Progenitor cell of endocrine pancreas (in vitro differentiated cells): ENCODE measurements at regions not wholly inside any gene's neighbourhood (a gene's known extent, or its start where the extent isn't known, plus 50 kb on each side); places are given as distances from the start of the nearest gene placed in this dataset.

ENCODE experiments used
- DNase-seq: peaks from one replicate; pipeline ENCODE4 v3.0.0; 2021; ENCODE audit warnings: low spot score; ENCODE audit not compliant: unreplicated experiment
- H3K27ac Mint-ChIP-seq: 2 replicates; pipeline ENCODE4 v1.8.0; 2021; ENCODE audit warnings: mild to moderate bottlenecking, moderate library complexity, mixed read lengths
- H3K27me3 Mint-ChIP-seq: 2 replicates; pipeline ENCODE4 v1.8.0; 2021; ENCODE audit warnings: mixed read lengths
- H3K36me3 Mint-ChIP-seq: 2 replicates; pipeline ENCODE4 v1.8.0; 2022; ENCODE audit warnings: mixed read lengths; ENCODE audit not compliant: insufficient read depth
- H3K4me1 Mint-ChIP-seq: 2 replicates; pipeline ENCODE4 v1.8.0; 2021; ENCODE audit warnings: low read depth, mixed read lengths
- H3K4me3 Mint-ChIP-seq: 2 replicates; pipeline ENCODE4 v1.8.0; 2021; ENCODE audit warnings: low read depth, mild to moderate bottlenecking, moderate library complexity, mixed read lengths
- H3K9me3 Mint-ChIP-seq: 2 replicates; pipeline ENCODE4 v1.8.0; 2021; ENCODE audit warnings: low read depth, mixed read lengths
- CTCF ChIP-seq: fragments of 200-600 bp; sonication (generic); IDR thresholded peaks from one replicate; pipeline ENCODE4 v1.5.0; 2021; ENCODE audit warnings: antibody characterized with exemption, mild to moderate bottlenecking; ENCODE audit not compliant: unreplicated experiment

GRCh38 chr6:141659582-141659981 is 473.1 kb upstream of the GJE1 start:
- no peak for DNase-seq
- no peaks in the 10 kb centered on the region for H3K4me1 Mint-ChIP-seq
- H3K27me3 Mint-ChIP-seq = no peaks in the 10 kb centered on the region
- peaks cover 3% of the 10 kb centered on the region for H3K9me3 Mint-ChIP-seq
- no peak for TF ChIP-seq CTCF
- no peak overlapping the region for H3K4me3 Mint-ChIP-seq
- H3K27ac Mint-ChIP-seq = no peak overlapping the region
- no peaks in the 10 kb centered on the region for H3K36me3 Mint-ChIP-seq

GRCh38 chr6:141658696-141659095 is 474.0 kb upstream of the GJE1 start:
- no peak overlapping the region for H3K4me3 Mint-ChIP-seq
- H3K27ac Mint-ChIP-seq = no peak overlapping the region
- H3K27me3 Mint-ChIP-seq = no peaks in the 10 kb centered on the region
- peaks cover 6% of the 10 kb centered on the region for H3K9me3 Mint-ChIP-seq
- H3K36me3 Mint-ChIP-seq = no peaks in the 10 kb centered on the region
- no peaks in the 10 kb centered on the region for H3K4me1 Mint-ChIP-seq
- no peak for TF ChIP-seq CTCF
- DNase-seq = no peak

DNA sequence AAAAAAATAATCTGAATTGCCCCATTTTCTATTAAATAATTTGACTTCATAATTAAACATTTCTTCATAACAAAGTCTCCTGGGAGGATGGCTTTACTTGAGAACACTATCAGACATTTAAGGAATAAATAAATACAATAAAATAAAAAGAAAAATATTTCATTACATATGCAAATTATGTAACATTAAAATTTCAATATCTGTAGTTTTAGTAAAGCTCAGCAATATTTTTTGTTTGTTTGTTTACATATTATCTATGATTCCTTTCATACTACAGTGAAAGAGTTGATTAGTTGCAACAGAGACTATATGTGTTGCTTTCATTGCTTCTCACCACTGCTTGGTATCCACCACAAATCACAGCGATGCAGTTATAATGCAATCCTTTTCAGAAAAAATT is 474.9 kb upstream of the GJE1 start:
- Mint-ChIP-seq H3K4me3 (no peak overlapping the region), H3K4me1 (no peaks in the 10 kb centered on the region), H3K36me3 (no peaks in the 10 kb centered on the region), H3K9me3 (peaks cover 6% of the 10 kb centered on the region), H3K27me3 (no peaks in the 10 kb centered on the region), H3K27ac (no peak overlapping the region)
- no peak for DNase-seq
- TF ChIP-seq CTCF = no peak

- Mint-ChIP-seq H3K36me3 (no peaks in the 10 kb centered on the region), H3K27ac (no peak overlapping the region), H3K4me3 (no peak overlapping the region), H3K27me3 (no peaks in the 10 kb centered on the region), H3K4me1 (no peaks in the 10 kb centered on the region), H3K9me3 (peaks cover 6% of the 10 kb centered on the region)
- no peak for TF ChIP-seq CTCF
- DNase-seq = no peak
These were observed 479.1 kb upstream of the GJE1 start for GRCh38 chr6:141653590-141653989.

DNA sequence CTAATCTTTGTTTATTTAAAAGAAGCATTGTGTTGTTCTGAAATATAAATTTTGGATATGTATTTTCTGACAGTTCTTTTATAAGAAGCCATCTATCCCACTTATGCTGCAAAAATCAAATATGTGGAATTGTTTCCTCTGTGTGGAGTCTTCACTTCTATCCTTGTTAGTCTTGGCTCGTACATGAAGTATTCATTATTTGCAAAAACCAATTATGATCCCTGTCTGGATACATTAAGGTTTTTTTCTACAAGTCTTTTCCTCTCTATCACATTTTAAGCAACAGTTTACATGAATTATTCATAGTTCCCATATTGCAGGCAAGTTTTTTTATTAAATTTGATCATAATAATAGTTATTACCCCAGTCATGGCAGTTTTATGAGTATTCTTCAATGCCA is 490.8 kb upstream of the GJE1 start:
- H3K4me1 Mint-ChIP-seq = no peaks in the 10 kb centered on the region
- H3K27me3 Mint-ChIP-seq = no peaks in the 10 kb centered on the region
- TF ChIP-seq CTCF = no peak
- DNase-seq = no peak
- H3K4me3 Mint-ChIP-seq = no peak overlapping the region
- no peaks in the 10 kb centered on the region for H3K36me3 Mint-ChIP-seq
- H3K9me3 Mint-ChIP-seq = no peaks in the 10 kb centered on the region
- H3K27ac Mint-ChIP-seq = no peak overlapping the region
